ENCODE measurements at regions not wholly inside any gene's neighbourhood (a gene's known extent, or its start where the extent isn't known, plus 50 kb on each side); places are given as distances from the start of the nearest gene placed in this dataset.
A peak's percentile ranks its signal among the peaks of the same experiment; 100 is the strongest.

DNA sequence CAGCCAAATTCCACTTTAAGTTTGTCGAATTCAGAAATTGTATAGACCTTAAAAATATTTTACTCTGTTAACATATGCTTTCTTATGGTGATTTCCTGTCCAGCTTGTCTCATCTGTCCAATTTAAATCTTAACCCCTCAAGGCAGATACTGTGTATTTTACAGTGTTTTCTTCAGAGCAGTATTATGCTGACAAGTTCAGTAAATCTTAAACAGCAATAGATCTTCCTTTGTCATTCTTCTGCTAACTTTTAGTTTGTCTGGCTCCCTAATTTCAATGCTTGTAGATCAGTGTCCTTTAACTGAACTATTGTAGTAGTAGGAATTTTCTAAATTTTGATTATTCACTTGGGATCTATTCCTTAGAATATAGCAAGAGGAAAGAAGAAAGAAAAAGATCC, 52.8 kb upstream of the MEIS1 start:
- DNase-seq (ENCODE audit: low read depth) = no peak
- in situ Hi-C loops (cut with HindIII; ENCODE audit: low pct_unique_long_range_greater_than_20kb, low sequenced_read_pairs) = no loop called here

- in situ Hi-C loops (cut with HindIII; ENCODE audit: low pct_unique_long_range_greater_than_20kb, low sequenced_read_pairs) = no loop called here
- no peak for DNase-seq (ENCODE audit: low read depth)
Observed at GRCh38 chr2:66379473-66379872, 55.5 kb upstream of the MEIS1 start.

GRCh38 chr2:66377832-66378231, 57.1 kb upstream of the MEIS1 start:
- no peak for DNase-seq (ENCODE audit: low read depth)
- in situ Hi-C loops (cut with HindIII; ENCODE audit: low pct_unique_long_range_greater_than_20kb, low sequenced_read_pairs) = no loop called here

GRCh38 chr2:66370824-66371223, 64.1 kb upstream of the MEIS1 start:
- DNase-seq (ENCODE audit: low read depth) = no peak
- in situ Hi-C loops (cut with HindIII; ENCODE audit: low pct_unique_long_range_greater_than_20kb, low sequenced_read_pairs) = no loop called here

DNA sequence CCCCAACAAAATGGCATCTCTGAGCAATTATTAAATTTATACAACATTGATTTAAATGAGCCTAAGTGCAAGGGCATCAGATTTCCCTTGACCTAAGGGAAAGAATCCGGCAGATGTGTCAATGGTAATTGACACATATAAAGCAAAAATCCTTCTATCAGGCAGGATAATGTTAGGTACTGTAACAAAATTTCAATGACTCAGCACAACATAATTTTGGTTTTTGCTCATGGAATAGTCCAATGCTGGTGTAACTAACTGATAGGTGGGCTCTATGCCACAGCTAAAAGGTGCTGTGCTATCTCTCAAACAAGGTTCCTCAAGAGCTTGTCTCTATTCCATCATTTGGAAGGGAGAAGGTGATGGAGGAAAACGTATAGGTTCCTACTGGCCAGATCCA, 68.3 kb upstream of the MEIS1 start:
- in situ Hi-C loops (cut with HindIII; ENCODE audit: low pct_unique_long_range_greater_than_20kb, low sequenced_read_pairs) = no loop called here
- DNase-seq (ENCODE audit: low read depth) = no peak

DNA sequence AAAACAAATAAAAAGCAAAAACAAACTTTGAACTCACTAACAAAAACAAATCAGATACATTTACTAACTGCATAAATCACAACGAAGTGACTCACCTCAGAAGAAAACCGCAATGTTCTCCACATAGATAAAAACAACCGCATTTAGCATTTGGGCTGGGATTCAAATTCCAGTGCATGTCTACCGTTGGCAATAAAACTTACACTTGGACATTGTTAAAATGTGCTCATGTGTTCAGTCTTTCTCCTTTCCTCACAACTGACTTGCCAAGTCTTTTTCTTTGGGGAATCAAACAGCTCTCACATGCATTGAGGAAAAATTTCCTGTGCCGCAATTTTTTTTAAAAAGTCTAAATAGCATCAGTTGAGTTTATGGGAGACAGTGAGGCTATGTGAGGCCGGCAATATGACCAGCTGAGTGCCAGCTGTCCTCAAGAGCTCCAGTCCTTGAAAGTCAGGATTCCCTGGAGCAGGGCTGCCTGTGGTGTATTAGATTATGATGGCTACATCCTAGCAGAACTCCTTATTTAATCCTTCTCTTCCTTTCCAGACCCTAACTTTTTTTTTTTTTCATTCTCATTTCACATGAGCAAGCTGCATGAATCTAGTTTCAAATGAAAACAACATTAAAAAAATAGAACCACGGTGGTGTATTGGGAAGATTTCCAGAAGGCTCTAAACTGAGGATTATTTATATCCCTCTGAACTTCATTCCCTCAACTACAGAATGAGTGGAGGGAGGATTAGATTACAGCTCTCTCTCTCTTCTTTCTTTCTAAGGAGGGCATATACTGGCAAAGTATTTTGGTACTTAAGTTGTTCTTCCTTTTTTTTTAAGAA, 70.2 kb upstream of the MEIS1 start:
- in situ Hi-C loops (cut with HindIII; ENCODE audit: low pct_unique_long_range_greater_than_20kb, low sequenced_read_pairs) = no loop called here

GRCh38 chr2:66362701-66363100, 72.2 kb upstream of the MEIS1 start:
- no peak for DNase-seq (ENCODE audit: low read depth)
- in situ Hi-C loops (cut with HindIII; ENCODE audit: low pct_unique_long_range_greater_than_20kb, low sequenced_read_pairs) = no loop called here

More for the DNA sequence above, 70.2 kb upstream of the MEIS1 start:
- peak; percentile 50 for DNase-seq (ENCODE audit: low read depth)

DNA sequence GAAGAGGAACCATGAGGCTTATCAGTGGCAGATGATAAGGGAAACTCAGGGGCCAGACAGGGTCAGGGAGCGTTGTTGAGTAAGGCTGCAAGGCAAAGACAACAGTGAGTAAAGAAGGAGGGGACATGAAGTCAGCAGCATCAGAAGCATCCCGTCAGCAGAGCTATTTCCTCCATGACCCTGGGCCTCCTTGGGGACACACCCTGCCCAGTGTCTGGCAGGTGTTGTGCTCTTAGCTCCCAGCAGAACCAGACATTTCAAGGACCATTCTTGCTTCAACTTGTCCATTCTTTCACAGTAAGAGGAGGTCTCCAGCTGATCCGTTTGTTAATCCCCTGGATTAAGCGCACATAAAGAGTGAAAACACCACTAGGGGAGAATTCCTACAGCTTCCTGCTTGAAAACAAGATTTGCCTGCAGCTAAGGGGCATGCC, 88.7 kb upstream of the MEIS1 start:
- in situ Hi-C loops (cut with HindIII; ENCODE audit: low pct_unique_long_range_greater_than_20kb, low sequenced_read_pairs) = no loop called here

DNA sequence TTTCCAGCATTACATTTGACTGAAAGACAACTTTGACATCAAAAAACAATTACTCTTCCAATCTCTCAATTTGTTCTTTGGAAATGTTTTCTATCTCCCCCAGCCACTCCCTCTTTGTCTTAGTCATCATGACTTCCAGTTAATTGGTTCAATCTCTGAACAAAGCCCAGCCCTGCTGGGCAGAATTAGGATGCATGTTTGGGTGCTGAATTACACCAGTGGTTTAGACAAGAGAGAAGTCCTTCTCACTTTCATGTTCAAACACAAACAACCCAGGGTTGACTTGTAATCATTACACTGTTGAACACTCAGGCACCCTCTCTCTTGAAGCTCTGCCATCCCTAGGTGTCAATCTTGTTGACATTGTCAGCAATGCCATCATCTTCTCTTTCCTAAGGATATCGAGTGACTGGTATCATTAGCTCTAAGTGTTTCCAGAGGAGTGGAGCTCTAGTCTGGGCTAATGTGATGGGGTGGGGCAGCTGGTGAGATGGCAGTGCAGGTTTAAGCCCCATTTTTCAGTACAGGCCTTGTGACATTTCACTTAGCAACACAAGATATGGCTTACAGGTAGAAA, 90.8 kb upstream of the MEIS1 start:
- no peak for DNase-seq (ENCODE audit: low read depth)
- in situ Hi-C loops (cut with HindIII; ENCODE audit: low pct_unique_long_range_greater_than_20kb, low sequenced_read_pairs) = no loop called here

More for the DNA sequence above, 88.7 kb upstream of the MEIS1 start:
- DNase-seq (ENCODE audit: low read depth) = no peak

DNA sequence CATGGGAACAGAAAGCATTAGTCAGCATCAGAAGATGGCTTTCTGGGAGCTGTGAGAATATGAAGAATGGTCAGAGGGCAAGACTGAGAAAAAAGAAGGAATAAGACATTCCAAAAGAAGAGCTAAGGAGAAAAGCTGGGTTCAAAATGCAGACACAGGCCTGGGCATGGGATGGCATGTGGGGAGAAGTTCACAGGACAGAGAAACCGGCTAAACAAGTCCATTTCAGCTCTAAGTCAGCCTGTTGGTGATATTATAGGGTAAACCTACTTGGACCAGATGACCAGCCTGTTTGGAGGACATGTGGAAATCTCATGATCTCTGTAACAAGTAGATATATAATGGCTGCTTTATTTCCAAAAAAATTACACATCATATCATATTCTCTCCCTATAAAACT, 91.7 kb upstream of the MEIS1 start:
- no peak for DNase-seq (ENCODE audit: low read depth)
- in situ Hi-C loops (cut with HindIII; ENCODE audit: low pct_unique_long_range_greater_than_20kb, low sequenced_read_pairs) = no loop called here

DNA sequence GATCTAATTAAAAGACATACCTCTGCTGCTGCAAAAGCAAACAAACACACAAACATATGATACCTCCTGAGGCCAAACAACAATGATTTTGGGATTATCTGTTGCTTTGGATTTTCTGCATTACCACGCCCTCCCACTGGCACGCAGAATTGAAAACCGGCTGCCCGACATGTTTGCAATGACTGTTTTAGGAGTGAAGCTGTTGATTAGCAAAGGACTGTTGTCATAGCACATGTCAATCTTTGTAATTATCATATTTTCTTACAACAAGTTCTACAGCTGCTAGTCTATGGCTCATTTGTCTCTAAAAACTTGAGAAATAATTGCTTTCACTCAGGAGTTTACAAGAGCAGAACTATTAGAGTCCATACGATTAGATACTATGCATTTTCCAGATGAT, 94.4 kb upstream of the MEIS1 start:
- DNase-seq (ENCODE audit: low read depth) = no peak
- in situ Hi-C loops (cut with HindIII; ENCODE audit: low pct_unique_long_range_greater_than_20kb, low sequenced_read_pairs) = no loop called here

GRCh38 chr2:66334237-66335029, 100.5 kb upstream of the MEIS1 start:
- no peak for DNase-seq (ENCODE audit: low read depth)
- in situ Hi-C loops (cut with HindIII; ENCODE audit: low pct_unique_long_range_greater_than_20kb, low sequenced_read_pairs) = no loop called here

GRCh38 chr2:66331176-66331575, 103.7 kb upstream of the MEIS1 start:
- in situ Hi-C loops (cut with HindIII; ENCODE audit: low pct_unique_long_range_greater_than_20kb, low sequenced_read_pairs) = no loop called here
- no peak for DNase-seq (ENCODE audit: low read depth)

DNA sequence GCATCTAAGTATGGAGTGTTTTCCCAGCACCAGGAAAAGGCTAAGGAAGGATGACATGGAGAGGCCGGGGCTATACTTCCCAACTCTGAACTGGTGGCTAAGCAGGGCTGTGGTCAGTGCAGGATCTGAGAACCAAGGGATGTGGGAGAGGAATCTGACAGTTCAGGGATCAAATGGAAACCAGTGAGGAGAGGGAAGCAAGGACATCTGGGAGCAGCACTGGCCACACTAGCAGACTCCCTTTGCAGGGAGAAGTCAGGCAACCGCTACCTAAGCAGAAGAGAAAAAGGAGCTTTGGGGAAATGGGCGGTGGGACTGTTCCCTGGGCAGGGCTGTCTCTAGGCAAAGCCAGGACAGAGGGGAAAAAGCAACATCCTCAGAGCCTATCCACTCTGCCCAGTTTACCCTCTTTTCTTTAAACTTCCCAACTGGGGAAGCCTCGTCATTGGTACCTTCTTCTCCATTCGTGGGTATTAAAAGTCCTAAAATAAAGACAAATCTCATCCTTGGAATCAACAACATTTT, 105.8 kb upstream of the MEIS1 start:
- in situ Hi-C loops (cut with HindIII; ENCODE audit: low pct_unique_long_range_greater_than_20kb, low sequenced_read_pairs) = no loop called here
- DNase-seq (ENCODE audit: low read depth) = no peak

DNA sequence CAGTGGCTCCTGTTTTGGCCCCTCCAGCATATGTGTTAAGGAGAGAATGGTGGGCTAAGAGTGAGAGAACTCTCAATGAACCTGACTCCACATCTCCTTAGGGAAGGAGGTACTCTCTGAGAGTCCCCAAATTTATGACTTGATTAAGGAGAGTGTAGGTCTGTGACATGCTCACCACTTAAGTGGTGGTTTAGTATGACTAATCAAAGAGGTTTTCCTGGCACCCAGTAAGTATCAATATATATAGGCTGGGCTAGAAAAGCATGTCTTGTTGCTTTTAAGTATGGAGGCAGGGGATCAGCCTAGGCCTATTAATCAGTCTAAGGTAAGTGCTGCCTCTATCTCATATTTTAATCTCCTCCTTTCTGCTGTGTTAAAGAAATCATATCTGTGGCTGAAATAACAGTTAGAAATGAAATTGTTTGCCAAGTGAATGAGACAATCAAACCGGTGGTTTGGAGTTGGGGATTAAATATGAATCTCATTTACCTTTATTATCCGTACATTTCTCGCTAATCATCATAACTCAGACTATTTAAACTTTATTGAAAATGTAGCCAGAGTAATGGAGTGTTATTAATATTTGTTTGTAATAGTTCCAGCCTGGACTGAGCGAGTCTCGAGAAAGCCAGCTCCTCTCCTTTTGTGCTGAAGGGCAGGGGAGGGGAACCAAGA, 107.7 kb upstream of the MEIS1 start:
- in situ Hi-C loops (cut with HindIII; ENCODE audit: low pct_unique_long_range_greater_than_20kb, low sequenced_read_pairs) = no loop called here
- no peak for DNase-seq (ENCODE audit: low read depth)

DNA sequence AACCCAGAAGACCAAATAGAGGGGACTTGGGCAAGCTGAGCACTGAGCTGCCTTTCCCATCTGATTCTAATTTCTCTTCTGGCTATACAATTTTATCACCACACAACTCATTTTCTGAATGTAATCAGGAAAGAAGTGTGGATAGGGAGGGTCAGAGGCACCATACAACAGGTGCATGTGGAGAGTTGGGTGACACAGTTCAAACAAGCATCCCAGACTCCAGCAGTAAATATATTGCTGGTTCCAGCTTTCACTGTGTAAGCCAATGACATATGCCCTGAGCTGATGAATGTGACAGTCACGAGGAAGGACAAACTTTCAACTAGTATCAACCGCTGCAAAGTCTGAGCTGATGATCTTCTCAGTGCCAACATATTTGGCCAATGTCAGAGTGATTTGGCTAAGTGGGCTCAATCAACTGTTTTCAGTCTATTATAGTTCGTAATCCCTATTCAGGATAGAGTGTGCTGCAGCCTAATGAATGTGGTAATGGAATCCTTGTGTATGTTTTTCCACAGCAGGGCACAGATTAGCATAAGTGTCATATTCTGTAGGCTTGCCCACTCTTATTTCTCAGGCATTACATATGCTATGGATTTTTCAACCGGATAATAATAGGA, 109.9 kb upstream of the MEIS1 start:
- no peak for DNase-seq (ENCODE audit: low read depth)
- in situ Hi-C loops (cut with HindIII; ENCODE audit: low pct_unique_long_range_greater_than_20kb, low sequenced_read_pairs) = no loop called here

DNA sequence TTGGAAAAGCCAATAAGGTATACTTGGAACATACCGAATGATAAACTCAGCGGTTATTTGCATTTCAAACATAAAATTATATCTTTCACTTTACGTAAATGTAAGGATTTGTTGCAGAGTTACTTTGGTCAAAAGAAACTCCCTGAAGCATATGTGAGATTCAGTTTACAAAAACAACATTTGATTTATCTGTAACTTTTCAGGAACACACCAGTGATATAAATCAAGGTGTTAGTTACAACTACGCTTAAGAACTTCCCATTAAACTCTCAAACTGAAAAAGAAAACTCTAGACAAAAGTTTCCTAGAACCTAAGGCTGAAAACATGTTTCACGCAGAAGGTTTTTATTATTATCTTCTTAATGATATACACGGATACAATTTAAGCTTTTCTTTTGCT, 110.6 kb upstream of the MEIS1 start:
- no peak for DNase-seq (ENCODE audit: low read depth)
- in situ Hi-C loops (cut with HindIII; ENCODE audit: low pct_unique_long_range_greater_than_20kb, low sequenced_read_pairs) = no loop called here

- no peak for DNase-seq (ENCODE audit: low read depth)
Observed at GRCh38 chr2:66323406-66323805, 111.5 kb upstream of the MEIS1 start.

More at GRCh38 chr2:66323406-66323805, 111.5 kb upstream of the MEIS1 start:
- in situ Hi-C loops (cut with HindIII; ENCODE audit: low pct_unique_long_range_greater_than_20kb, low sequenced_read_pairs) = no loop called here

All from Caki2 (cell line).